ENCODE measurements at regions not wholly inside any gene's neighbourhood (a gene's known extent, or its start where the extent isn't known, plus 50 kb on each side); places are given as distances from the start of the nearest gene placed in this dataset.

- TF ChIP-seq POU6F1 (CRISPR knock-in tag; IDR thresholded peaks at IDR 0.05; ENCODE audit: borderline replicate concordance, low read depth) (no peak), ZFP3 (CRISPR knock-in tag; IDR thresholded peaks at IDR 0.05) (no peak), ZNF70 (CRISPR knock-in tag; IDR thresholded peaks at IDR 0.05) (no peak)
These were observed 123.8 kb upstream of the LPAR1 start (continued) for GRCh38 chr9:111162026-111162425.

GRCh38 chr9:111161015-111161415 is 122.7 kb upstream of the LPAR1 start:
- TF ChIP-seq CSRNP3 (CRISPR knock-in tag; IDR thresholded peaks at IDR 0.05) (no peak), ZNF70 (CRISPR knock-in tag; IDR thresholded peaks at IDR 0.05) (no peak), POU6F1 (CRISPR knock-in tag; IDR thresholded peaks at IDR 0.05; ENCODE audit: borderline replicate concordance, low read depth) (no peak), ZNF8 (CRISPR knock-in tag; IDR thresholded peaks at IDR 0.05) (no peak), SNAI2 (CRISPR knock-in tag; IDR thresholded peaks at IDR 0.05) (no peak), BACH2 (CRISPR knock-in tag; IDR thresholded peaks at IDR 0.05; ENCODE audit: borderline replicate concordance) (no peak), PATZ1 (CRISPR knock-in tag; IDR thresholded peaks at IDR 0.05; ENCODE audit: borderline replicate concordance) (no peak), OSR1 (CRISPR knock-in tag; IDR thresholded peaks at IDR 0.05) (no peak), ZFP30 (CRISPR knock-in tag; IDR thresholded peaks at IDR 0.05) (no peak), ARNTL (CRISPR knock-in tag; IDR thresholded peaks at IDR 0.05; ENCODE audit: borderline replicate concordance, low read depth) (no peak)
- TF ChIP-seq, protein P1, sequence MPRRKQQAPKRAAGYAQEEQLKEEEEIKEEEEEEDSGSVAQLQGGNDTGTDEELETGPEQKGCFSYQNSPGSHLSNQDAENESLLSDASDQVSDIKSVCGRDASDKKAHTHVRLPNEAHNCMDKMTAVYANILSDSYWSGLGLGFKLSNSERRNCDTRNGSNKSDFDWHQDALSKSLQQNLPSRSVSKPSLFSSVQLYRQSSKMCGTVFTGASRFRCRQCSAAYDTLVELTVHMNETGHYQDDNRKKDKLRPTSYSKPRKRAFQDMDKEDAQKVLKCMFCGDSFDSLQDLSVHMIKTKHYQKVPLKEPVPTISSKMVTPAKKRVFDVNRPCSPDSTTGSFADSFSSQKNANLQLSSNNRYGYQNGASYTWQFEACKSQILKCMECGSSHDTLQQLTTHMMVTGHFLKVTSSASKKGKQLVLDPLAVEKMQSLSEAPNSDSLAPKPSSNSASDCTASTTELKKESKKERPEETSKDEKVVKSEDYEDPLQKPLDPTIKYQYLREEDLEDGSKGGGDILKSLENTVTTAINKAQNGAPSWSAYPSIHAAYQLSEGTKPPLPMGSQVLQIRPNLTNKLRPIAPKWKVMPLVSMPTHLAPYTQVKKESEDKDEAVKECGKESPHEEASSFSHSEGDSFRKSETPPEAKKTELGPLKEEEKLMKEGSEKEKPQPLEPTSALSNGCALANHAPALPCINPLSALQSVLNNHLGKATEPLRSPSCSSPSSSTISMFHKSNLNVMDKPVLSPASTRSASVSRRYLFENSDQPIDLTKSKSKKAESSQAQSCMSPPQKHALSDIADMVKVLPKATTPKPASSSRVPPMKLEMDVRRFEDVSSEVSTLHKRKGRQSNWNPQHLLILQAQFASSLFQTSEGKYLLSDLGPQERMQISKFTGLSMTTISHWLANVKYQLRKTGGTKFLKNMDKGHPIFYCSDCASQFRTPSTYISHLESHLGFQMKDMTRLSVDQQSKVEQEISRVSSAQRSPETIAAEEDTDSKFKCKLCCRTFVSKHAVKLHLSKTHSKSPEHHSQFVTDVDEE (CRISPR knock-in tag; IDR thresholded peaks at IDR 0.05) = no peak
- ATAC-seq = peak; percentile 74

DNA sequence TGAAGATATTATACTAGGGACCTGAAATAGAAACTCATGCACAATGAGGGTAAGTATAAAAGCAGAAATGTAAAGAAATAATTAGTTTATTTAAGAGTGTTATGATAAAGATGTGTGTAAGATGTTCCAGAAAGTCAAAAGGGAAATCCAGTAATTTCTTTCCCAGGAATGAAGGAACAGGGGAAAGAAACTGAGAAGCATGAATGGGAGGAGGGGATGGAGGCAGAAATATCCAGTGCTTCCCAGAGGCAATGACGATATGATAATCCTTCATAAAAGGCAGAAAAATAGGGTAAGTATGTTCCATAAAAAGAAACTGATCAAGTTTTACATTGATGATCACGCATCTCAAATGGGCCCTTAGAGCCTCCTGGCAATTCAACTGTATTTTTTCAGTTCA is 120.7 kb upstream of the LPAR1 start:
- ATAC-seq = no peak
- TF ChIP-seq, protein P1 (CRISPR knock-in tag; IDR thresholded peaks at IDR 0.05) = no peak
- TF ChIP-seq OSR1 (CRISPR knock-in tag; IDR thresholded peaks at IDR 0.05) = no peak

- TF ChIP-seq, protein P2, sequence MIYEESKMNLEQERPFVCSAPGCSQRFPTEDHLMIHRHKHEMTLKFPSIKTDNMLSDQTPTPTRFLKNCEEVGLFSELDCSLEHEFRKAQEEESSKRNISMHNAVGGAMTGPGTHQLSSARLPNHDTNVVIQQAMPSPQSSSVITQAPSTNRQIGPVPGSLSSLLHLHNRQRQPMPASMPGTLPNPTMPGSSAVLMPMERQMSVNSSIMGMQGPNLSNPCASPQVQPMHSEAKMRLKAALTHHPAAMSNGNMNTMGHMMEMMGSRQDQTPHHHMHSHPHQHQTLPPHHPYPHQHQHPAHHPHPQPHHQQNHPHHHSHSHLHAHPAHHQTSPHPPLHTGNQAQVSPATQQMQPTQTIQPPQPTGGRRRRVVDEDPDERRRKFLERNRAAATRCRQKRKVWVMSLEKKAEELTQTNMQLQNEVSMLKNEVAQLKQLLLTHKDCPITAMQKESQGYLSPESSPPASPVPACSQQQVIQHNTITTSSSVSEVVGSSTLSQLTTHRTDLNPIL (CRISPR knock-in tag; IDR thresholded peaks at IDR 0.05; ENCODE audit: low read depth) = no peak
- peak; percentile 75 for TF ChIP-seq TCF4 (CRISPR knock-in tag; IDR thresholded peaks at IDR 0.05; ENCODE audit: borderline replicate concordance)
- peak; percentile 91 for ATAC-seq
These were observed 120.1 kb upstream of the LPAR1 start for GRCh38 chr9:111158363-111158762.

All from SK-N-SH treated with all-trans-retinoic acid at 6 μM for 48 hours (cell line).